ENCODE measurements at regions not wholly inside any gene's neighbourhood (a gene's known extent, or its start where the extent isn't known, plus 50 kb on each side); places are given as distances from the start of the nearest gene placed in this dataset.

DNA sequence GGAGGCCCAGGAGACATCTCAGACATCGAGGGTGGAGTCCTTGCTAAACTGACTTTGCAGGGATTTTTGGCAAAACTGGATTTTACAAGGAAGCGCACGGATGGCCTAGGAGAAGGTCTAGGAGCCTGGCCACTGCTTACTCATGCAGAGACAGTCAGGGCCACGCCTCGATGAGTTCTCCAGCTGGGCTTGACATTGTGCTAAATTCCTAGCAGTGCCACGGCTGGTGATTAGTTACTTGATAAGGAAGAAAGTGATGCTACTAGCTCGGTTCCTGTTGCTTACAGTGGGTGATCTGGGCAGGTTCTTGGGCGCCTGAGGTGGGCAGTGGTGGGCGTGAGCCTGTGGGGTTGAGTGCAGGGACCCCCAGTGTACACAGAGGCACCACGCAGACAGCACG is 143.4 kb downstream of the SOX1 start:
- ChIA-PET CTCF (ENCODE audit: partially characterized antibody) (no interaction called here), POLR2A (ENCODE audit: partially characterized antibody) (no interaction called here)

DNA sequence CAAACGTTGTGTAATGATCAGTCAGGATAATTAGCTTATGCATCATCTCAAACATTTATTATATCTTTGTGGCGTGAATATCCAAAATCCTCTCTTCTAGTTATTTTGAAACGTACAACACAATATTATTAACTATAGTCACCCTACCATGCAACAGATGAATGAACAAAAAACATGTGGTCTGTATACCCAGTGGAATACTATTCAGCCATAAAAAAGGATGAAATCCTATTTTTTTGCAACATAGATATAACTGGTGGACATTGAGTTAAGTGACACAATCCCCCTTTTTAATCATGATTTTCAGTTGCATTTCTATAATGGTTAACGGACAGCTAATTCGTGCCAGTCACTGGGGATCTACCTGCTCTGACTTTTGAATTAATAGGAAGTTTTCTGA is 145.6 kb downstream of the SOX1 start:
- Mint-ChIP-seq H3K9me3 (no peaks in the 10 kb centered on the region), H3K36me3 (no peaks in the 10 kb centered on the region), H3K27ac (no peak overlapping the region), H3K27me3 (peaks cover 7 to 14% of the 10 kb centered on the region in 2 donors), H3K4me1 (no peaks in the 10 kb centered on the region), H3K4me3 (no peak overlapping the region)
- Histone ChIP-seq H3K36me3 (ENCODE audit: insufficient read depth, low read length) (no peaks in the 10 kb centered on the region), H3K4me1 (ENCODE audit: insufficient read depth, low read length) (no peaks in the 10 kb centered on the region), H3K9me3 (ENCODE audit: control insufficient read depth in 1 of 2, low read length in 2 of 2) (no peaks in the 10 kb centered on the region), H3K27ac (ENCODE audit: low read depth, low read length) (no peak overlapping the region), H3K27me3 (ENCODE audit: insufficient read depth, low read length) (no peaks in the 10 kb centered on the region), H3K4me3 (ENCODE audit: low read length in 2 of 2) (no peak overlapping the region)
- intact Hi-C loops (cut with micrococcal nuclease), result no loop called here
- ChIA-PET CTCF (ENCODE audit: partially characterized antibody) (no interaction called here), POLR2A (ENCODE audit: partially characterized antibody) (no interaction called here)
- DNase-seq, result no peak

More for the DNA sequence above, 143.4 kb downstream of the SOX1 start:
- H3K27me3 ChIP-seq (ENCODE audit: insufficient read depth, low read length), result no peaks in the 10 kb centered on the region
- H3K27me3 Mint-ChIP-seq, result peaks cover 12 to 17% of the 10 kb centered on the region in 2 donors
- no peaks in the 10 kb centered on the region for H3K9me3 ChIP-seq (ENCODE audit: control insufficient read depth in 1 of 2, low read length in 2 of 2)
- H3K27ac ChIP-seq (ENCODE audit: low read depth, low read length), result no peak overlapping the region
- peaks cover 0 to 2% (median under 1%) of the 10 kb centered on the region in 4 donors for H3K4me1 Mint-ChIP-seq
- H3K4me1 ChIP-seq (ENCODE audit: insufficient read depth, low read length), result no peaks in the 10 kb centered on the region
- no peak overlapping the region for H3K4me3 Mint-ChIP-seq
- H3K36me3 ChIP-seq (ENCODE audit: insufficient read depth, low read length), result no peaks in the 10 kb centered on the region
- no peak overlapping the region for H3K4me3 ChIP-seq (ENCODE audit: low read length in 2 of 2)
- peak overlapping the region in 1 of 7 donors; percentile 19 for H3K27ac Mint-ChIP-seq
- no peaks in the 10 kb centered on the region for H3K9me3 Mint-ChIP-seq
- intact Hi-C loops (cut with micrococcal nuclease), result no loop called here
- DNase-seq, result no peak
- H3K36me3 Mint-ChIP-seq, result no peaks in the 10 kb centered on the region

DNA sequence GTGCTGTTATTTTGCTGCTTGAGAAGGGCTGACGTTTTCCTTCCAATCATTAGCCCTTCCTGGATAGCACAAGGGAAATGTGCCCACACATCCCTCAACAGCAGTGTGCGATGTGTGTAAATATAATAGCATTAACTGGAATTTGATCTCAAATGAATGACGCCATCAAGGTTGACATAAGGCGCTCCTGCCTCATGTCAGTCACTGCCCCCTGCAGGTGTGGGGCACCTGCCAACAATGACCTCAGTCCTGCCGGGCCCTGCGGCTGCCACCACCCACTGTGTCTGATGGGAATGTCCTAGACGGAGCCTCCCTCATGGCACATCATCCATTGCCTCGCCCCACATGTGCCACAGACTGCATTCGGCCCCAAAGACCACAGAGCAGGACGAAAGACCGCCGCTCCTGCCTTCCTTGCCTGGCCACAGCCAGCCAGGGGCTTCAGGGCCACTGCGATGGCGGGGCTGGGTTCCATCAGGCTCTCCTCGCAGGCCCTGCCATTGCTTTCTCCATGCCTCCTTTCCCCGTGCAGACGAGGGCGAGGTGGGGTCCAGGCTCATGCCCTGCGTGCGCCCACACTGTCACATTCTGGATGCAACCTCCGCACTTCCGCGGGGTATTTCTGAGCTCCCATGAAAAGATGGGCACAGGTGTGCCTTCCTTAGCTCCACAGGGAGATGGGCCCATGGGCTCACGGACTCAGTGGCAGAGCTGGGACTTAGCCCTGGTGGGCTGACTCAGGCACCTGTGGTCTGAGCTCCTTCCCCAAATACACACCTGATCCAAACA is 146.7 kb downstream of the SOX1 start:
- no peaks in the 10 kb centered on the region for H3K9me3 ChIP-seq (ENCODE audit: control insufficient read depth in 1 of 2, low read length in 2 of 2)
- no peak overlapping the region for H3K27ac ChIP-seq (ENCODE audit: low read depth, low read length)
- DNase-seq, result no peak
- no peaks in the 10 kb centered on the region for H3K4me1 Mint-ChIP-seq
- POLR2A ChIA-PET (ENCODE audit: partially characterized antibody), result no interaction called here
- no peak overlapping the region for H3K4me3 ChIP-seq (ENCODE audit: low read length in 2 of 2)
- no peaks in the 10 kb centered on the region for H3K4me1 ChIP-seq (ENCODE audit: insufficient read depth, low read length)
- H3K27me3 ChIP-seq (ENCODE audit: insufficient read depth, low read length), result no peaks in the 10 kb centered on the region
- intact Hi-C loops (cut with micrococcal nuclease), result no loop called here
- no peaks in the 10 kb centered on the region for H3K36me3 Mint-ChIP-seq
- no peaks in the 10 kb centered on the region for H3K9me3 Mint-ChIP-seq
- H3K4me3 Mint-ChIP-seq, result no peak overlapping the region
- peaks cover 1 to 3% of the 10 kb centered on the region in 2 donors for H3K27me3 Mint-ChIP-seq
- H3K27ac Mint-ChIP-seq, result no peak overlapping the region
- no peaks in the 10 kb centered on the region for H3K36me3 ChIP-seq (ENCODE audit: insufficient read depth, low read length)
- CTCF ChIA-PET (ENCODE audit: partially characterized antibody), result no interaction called here

DNA sequence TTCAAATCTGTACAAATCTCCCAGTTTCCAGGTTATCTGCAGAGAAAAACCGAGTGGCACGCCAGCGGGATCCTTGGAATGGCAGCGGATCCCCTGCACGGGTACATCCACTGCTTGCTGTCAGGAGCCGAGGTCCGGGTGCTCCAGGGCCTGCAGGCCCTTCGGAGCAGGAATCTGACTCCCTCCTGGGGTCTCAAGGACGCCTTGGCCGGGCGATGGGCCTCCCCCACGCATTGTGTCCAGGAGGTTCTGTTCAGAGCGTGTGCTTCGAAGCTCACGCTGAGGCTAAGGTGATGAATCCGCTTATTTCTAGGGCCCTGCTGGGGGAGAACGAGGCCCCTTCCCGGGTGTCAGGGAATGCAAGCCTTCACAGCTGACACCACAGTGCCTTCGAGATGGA is 148.9 kb downstream of the SOX1 start:
- ChIA-PET POLR2A (ENCODE audit: partially characterized antibody) (no interaction called here), CTCF (ENCODE audit: partially characterized antibody) (no interaction called here)
- H3K36me3 Mint-ChIP-seq, result no peaks in the 10 kb centered on the region

DNA sequence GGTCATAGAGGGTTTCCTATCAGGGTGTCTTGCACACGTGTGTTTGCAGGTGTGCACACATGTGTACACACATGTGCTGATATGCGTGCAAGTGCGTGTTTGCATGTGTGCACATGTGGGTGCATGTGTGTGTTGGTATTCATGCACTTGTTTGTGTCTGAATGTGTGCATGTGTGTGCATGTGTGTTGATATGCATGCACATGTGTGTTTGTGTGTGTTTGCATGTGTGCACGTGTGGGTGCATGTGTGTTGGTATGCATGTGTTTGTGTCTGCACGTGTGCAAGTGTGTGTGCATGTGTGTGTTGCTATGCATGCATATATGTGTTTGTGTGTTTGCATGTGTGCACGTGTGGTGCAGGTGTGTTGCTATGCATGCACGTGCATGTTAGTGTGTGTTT is 150.5 kb downstream of the SOX1 start:
- Histone ChIP-seq H3K9me3 (ENCODE audit: control insufficient read depth in 1 of 2, low read length in 2 of 2) (no peaks in the 10 kb centered on the region), H3K4me1 (ENCODE audit: insufficient read depth, low read length) (no peaks in the 10 kb centered on the region), H3K4me3 (ENCODE audit: low read length in 2 of 2) (no peak overlapping the region), H3K27me3 (ENCODE audit: insufficient read depth, low read length) (no peaks in the 10 kb centered on the region), H3K27ac (ENCODE audit: low read depth, low read length) (no peak overlapping the region), H3K36me3 (ENCODE audit: insufficient read depth, low read length) (no peaks in the 10 kb centered on the region)
- no peak for DNase-seq
- Mint-ChIP-seq H3K4me3 (no peak overlapping the region), H3K27ac (no peak overlapping the region), H3K4me1 (no peaks in the 10 kb centered on the region), H3K36me3 (no peaks in the 10 kb centered on the region), H3K9me3 (no peaks in the 10 kb centered on the region), H3K27me3 (peaks cover 0 to 5% of the 10 kb centered on the region in 2 donors)
- intact Hi-C loops (cut with micrococcal nuclease), result no loop called here
- ChIA-PET POLR2A (ENCODE audit: partially characterized antibody) (no interaction called here), CTCF (ENCODE audit: partially characterized antibody) (no interaction called here)

More for the DNA sequence above, 148.9 kb downstream of the SOX1 start:
- H3K27ac ChIP-seq (ENCODE audit: low read depth, low read length), result no peak overlapping the region
- H3K9me3 ChIP-seq (ENCODE audit: control insufficient read depth in 1 of 2, low read length in 2 of 2), result no peaks in the 10 kb centered on the region
- DNase-seq, result no peak
- H3K4me3 ChIP-seq (ENCODE audit: low read length in 2 of 2), result no peak overlapping the region
- Mint-ChIP-seq H3K9me3 (no peaks in the 10 kb centered on the region), H3K4me1 (no peaks in the 10 kb centered on the region), H3K27me3 (peaks cover 0 to 3% of the 10 kb centered on the region in 2 donors), H3K4me3 (no peak overlapping the region), H3K27ac (no peak overlapping the region)
- H3K4me1 ChIP-seq (ENCODE audit: insufficient read depth, low read length), result no peaks in the 10 kb centered on the region
- no peaks in the 10 kb centered on the region for H3K27me3 ChIP-seq (ENCODE audit: insufficient read depth, low read length)
- no peaks in the 10 kb centered on the region for H3K36me3 ChIP-seq (ENCODE audit: insufficient read depth, low read length)
- intact Hi-C loops (cut with micrococcal nuclease), result no loop called here

DNA sequence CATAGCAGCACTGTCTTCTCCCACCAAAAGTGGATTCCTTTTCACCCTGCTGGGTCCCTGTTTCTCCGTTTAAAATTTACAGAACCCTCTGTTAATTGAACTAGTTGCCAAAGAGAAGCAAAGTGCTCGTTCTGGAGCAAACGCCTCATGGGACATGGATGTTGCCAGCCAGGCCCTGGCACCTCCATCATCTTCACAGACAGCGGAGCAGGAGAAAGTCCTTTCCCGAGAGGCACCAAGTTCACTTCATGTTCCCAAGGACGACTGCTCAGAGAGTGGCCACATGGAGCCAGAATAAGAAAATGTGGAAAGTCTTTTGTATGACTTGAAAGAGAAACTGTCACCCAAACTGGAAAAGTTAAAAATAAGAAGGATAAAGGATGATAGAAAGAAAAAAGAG is 151.5 kb downstream of the SOX1 start:
- no peak for DNase-seq
- ChIA-PET CTCF (ENCODE audit: partially characterized antibody) (no interaction called here), POLR2A (ENCODE audit: partially characterized antibody) (no interaction called here)
- Histone ChIP-seq H3K27me3 (ENCODE audit: insufficient read depth, low read length) (no peaks in the 10 kb centered on the region), H3K27ac (ENCODE audit: low read depth, low read length) (no peak overlapping the region), H3K9me3 (ENCODE audit: control insufficient read depth in 1 of 2, low read length in 2 of 2) (no peaks in the 10 kb centered on the region), H3K4me1 (ENCODE audit: insufficient read depth, low read length) (no peaks in the 10 kb centered on the region), H3K36me3 (ENCODE audit: insufficient read depth, low read length) (no peaks in the 10 kb centered on the region), H3K4me3 (ENCODE audit: low read length in 2 of 2) (no peak overlapping the region)
- intact Hi-C loops (cut with micrococcal nuclease), result no loop called here
- no peak overlapping the region for H3K27ac Mint-ChIP-seq
- H3K4me3 Mint-ChIP-seq, result no peak overlapping the region
- peaks cover 0 to 5% of the 10 kb centered on the region in 2 donors for H3K27me3 Mint-ChIP-seq
- H3K36me3 Mint-ChIP-seq, result no peaks in the 10 kb centered on the region
- no peaks in the 10 kb centered on the region for H3K4me1 Mint-ChIP-seq
- H3K9me3 Mint-ChIP-seq, result no peaks in the 10 kb centered on the region

DNA sequence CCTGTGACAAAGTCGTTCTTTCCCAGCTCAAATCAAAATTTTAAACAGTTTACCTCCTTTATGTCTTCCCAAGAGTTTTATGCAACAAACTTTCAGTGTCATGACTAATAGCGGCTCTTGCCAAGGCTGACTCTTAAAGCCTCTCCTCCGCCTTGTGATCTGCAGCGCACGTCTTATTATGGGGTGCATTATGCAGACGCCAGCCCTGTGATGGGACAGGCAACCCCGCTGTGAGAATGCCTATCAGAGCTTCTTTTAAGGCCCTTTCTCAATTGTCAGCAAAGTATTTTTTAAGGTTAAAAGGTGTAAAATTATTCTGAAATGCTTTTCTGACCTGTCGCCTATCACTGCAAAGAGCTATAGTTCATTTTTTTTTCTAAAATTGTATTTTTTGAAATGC is 152.8 kb downstream of the SOX1 start:
- H3K36me3 ChIP-seq (ENCODE audit: insufficient read depth, low read length), result no peaks in the 10 kb centered on the region
- H3K27ac ChIP-seq (ENCODE audit: low read depth, low read length), result no peak overlapping the region
- intact Hi-C loops (cut with micrococcal nuclease), result no loop called here
- POLR2A ChIA-PET (ENCODE audit: partially characterized antibody), result no interaction called here
- no peak for DNase-seq
- Mint-ChIP-seq H3K9me3 (peaks cover 0 to 3% (median 0%) of the 10 kb centered on the region in 8 donors), H3K27ac (no peak overlapping the region), H3K36me3 (no peaks in the 10 kb centered on the region), H3K27me3 (peaks cover 0 to 4% of the 10 kb centered on the region in 2 donors), H3K4me3 (no peak overlapping the region), H3K4me1 (no peaks in the 10 kb centered on the region)
- CTCF ChIA-PET (ENCODE audit: partially characterized antibody), result no interaction called here
- no peaks in the 10 kb centered on the region for H3K4me1 ChIP-seq (ENCODE audit: insufficient read depth, low read length)
- H3K9me3 ChIP-seq (ENCODE audit: control insufficient read depth in 1 of 2, low read length in 2 of 2), result no peaks in the 10 kb centered on the region
- H3K4me3 ChIP-seq (ENCODE audit: low read length in 2 of 2), result no peak overlapping the region
- no peaks in the 10 kb centered on the region for H3K27me3 ChIP-seq (ENCODE audit: insufficient read depth, low read length)
